HG02763 (cell line): ENCODE measurements at regions not wholly inside any gene's neighbourhood (a gene's known extent, or its start where the extent isn't known, plus 50 kb on each side); places are given as distances from the start of the nearest gene placed in this dataset.
"Not testable (repeated sequence)": the region's sequence is repeated elsewhere in the genome, so short reads cannot be mapped to it uniquely, and the experiment has no call there.

Source experiments
- ATAC-seq: cut with Tn5 transposase; IDR thresholded peaks from one replicate; pipeline ENCODE4 v1.9.1; 2021; ENCODE audit warnings: mild to moderate bottlenecking, moderate library complexity; ENCODE audit not compliant: unreplicated experiment

DNA sequence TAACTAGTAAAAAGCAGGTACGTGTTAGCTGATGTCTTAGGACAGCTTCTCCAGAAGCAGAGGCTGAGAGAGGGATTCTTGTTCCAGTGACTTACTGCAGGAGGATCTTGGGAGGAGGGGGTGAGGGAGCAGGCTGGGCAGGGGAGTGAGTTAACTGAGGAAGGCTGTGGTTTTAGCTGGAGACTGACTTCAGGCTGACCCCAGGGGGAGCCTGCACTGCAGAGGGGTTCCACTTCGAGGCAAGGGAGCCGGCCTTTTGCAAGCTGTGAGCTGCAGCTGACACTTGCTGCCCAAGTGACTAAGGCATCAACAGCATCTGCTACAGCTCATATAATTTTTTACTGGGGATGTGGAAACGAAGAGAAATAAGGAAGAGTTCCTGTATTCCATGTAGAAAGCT lies 50.4 kb upstream of the SOD1 start:
- no peak for ATAC-seq

DNA sequence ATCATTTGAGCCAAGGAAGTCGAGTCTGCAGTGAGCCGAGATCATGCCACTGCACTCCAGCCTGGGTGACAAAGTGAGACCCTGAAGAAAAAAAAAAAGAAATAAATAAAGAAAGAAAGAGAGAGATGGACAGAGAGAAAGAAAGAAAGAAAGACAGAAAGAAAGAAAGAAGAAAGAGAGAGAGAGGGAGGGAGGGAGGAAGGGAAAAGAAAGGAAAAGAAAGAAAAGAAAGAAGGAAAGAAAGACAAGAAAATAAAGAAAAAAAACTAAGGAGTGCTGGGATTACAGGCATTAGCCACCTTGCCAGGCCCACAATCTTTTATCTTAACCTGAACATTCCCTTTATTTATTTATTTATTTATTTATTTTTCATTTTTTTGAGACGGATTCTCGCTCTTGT lies 51.7 kb upstream of the SOD1 start:
- ATAC-seq, result no peak

DNA sequence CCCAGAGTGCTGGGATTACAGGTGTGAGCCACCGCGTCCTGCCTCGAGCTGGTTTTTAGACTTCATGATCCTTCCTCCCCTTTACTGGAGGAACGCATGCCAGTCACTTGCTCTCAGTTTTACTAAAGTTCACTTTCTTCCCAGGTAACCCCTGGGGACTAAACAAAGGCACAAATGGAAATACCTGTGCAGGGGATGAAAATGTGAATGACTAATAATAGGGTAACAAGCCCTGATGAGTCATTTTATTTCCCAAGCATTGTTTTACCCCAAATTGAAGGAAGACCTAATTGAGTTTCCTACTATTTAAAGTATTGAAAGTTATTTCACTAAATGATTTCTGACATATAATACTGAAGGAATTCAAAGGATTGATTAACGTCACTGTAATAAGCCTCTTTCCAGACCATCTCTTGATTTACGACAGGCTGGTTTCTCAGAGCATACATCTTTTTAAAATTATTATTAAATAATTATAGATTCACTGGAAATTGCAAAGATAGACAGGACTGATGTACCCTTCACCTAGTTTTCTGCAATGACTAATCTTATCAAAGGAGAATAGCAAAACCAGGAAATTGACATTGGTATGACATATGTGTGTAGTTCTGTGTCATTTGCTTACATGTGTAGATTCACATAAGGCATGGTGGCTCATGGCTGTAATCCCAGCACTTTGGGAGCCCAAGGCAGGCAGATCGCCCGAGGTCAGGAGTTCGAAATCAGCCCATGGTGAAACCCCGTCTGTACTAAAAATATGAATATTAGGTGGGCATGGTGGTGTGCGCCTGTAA lies 53.2 kb upstream of the SOD1 start:
- ATAC-seq, result no peak

GRCh38 chr21:31604591-31605190 lies 54.8 kb upstream of the SOD1 start:
- no peak for ATAC-seq

DNA sequence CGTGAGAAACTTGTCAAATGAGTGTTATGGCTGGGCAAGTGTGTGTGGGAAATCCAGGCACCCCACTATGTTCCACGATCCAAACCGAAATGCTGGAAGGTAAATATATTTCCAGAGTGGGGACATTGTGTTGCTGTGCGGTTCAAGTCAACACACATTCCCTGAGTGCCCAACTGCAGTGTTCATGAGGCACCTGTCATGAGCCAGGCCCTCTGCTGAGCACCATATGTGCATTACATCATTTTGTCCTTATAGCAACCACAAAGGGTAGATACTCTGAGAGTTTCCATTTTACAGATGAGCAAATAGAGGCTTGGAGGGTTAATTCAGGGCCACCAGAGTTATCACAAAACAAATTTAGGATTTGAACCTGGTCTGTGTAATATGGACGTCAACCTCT lies 59.9 kb upstream of the SOD1 start:
- ATAC-seq, result no peak

- ATAC-seq, result no peak
Observed at GRCh38 chr21:31599013-31599412, 60.5 kb upstream of the SOD1 start.

DNA sequence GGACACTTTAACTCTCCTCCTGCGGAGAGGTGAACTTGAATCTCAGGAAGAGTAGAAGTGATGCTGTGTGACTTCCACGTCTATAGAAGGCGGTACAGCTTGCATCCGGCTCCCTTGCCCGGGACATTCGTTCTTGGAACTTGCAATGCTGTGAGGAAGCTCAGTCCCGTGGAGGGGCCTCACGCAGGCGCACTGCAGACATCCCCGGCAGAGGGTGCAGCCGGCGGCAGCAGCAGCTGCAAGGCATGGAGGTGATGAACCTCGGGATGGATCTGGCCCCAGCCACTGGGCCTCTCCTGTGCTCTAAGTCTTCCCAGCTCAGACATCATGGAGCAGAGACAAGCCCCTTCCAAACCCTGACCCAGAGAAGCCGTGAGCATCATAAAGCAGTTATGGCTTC lies 61.8 kb upstream of the SOD1 start:
- ATAC-seq, result no peak

GRCh38 chr21:31596055-31596454 lies 63.4 kb upstream of the SOD1 start:
- ATAC-seq, result no peak

GRCh38 chr21:31594726-31595125 lies 64.8 kb upstream of the SOD1 start:
- no peak for ATAC-seq

DNA sequence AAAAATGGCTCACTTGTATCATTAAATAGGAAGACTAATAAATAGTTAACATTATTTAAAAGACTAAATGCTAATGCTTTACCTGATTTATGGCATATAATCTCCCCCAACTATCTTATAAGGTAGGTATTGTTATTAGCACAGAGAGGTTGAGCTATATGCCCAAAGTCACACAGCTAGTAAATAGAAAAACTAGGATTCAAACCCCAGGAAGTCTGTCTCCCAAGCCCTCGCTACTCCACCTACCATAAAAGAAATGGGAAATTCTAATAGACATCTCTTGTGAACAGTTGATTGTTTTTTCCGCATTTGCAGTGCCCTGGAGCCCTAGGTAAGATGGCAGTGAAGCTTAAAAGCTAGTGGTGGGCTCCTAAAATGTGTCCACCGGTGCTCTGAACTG lies 65.2 kb upstream of the SOD1 start:
- ATAC-seq, result no peak

- ATAC-seq, result no peak
Observed at GRCh38 chr21:31592963-31593560, 66.4 kb upstream of the SOD1 start.

GRCh38 chr21:31592516-31592915 lies 67.0 kb upstream of the SOD1 start:
- ATAC-seq, result no peak

DNA sequence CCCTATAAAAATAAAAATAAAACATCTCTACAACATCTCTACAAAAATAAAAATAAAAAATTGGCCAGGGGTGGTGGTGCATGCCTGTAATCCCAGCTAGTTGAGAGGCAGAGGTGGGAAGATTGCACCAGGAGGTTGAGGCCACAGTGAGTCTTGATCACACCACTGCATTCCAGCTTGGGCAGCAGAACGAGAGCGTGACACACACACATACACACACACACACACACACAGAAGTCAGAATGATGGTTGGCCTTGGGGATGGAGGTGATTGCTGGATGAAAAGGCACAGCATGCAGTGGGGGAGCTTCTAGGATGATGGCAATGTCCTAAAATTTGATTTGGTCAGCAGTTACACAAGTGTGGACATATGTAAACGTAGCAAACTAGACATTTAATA lies 69.7 kb upstream of the SOD1 start:
- no peak for ATAC-seq

GRCh38 chr21:31586118-31586517 lies 73.4 kb upstream of the SOD1 start:
- ATAC-seq, result no peak

GRCh38 chr21:31583937-31584336 lies 75.6 kb upstream of the SOD1 start:
- ATAC-seq, result not testable (repeated sequence)

- ATAC-seq, result no peak
Observed at GRCh38 chr21:31583498-31583897, 76.0 kb upstream of the SOD1 start.

- ATAC-seq, result no peak
Observed at GRCh38 chr21:31580866-31581276, 78.6 kb upstream of the SOD1 start.

DNA sequence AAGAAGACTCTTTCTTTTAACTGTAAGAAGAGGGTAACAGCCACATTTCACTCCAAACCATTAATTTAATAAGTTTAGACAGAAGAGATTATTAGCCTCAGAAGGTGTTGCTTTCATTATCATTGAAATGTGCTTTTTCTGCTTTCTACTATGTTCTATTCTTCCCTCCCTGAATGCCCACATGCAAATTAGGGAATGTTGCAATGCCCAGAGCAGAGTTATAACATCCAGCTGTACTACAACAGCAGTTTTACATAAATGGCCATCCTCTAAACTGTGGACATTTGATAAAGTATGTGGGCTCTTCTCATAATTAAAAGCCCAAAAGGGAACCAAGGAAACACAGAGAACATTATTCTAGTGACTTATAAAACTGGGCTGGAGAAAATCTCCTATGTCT lies 82.2 kb upstream of the SOD1 start:
- ATAC-seq, result no peak

- ATAC-seq, result no peak
Observed at GRCh38 chr21:31576428-31576827, 83.1 kb upstream of the SOD1 start.

DNA sequence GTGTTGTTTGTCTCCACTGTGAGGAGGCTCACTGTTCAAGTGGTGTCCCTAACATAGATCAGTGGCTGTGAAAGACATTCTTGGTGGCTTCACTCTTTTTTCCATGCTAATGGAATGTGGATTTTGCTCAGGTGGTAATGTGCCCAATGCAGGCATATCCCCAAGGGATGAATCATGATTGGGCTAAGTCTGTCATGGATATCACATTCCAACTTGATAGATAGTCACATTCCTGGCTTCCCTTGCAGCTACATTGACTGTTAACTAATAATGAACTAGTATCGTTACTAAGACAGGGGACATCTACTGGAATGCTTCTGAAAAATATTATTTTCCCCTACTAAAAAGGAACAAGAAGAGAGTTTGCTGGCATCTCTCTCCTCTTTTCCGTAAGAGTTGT lies 86.3 kb upstream of the SOD1 start:
- no peak for ATAC-seq

GRCh38 chr21:31571879-31572278 lies 87.6 kb upstream of the SOD1 start:
- ATAC-seq, result no peak

- no peak for ATAC-seq
Observed at GRCh38 chr21:31570824-31571566, 88.5 kb upstream of the SOD1 start.
